ENCODE measurements at regions not wholly inside any gene's neighbourhood (a gene's known extent, or its start where the extent isn't known, plus 50 kb on each side); places are given as distances from the start of the nearest gene placed in this dataset.

DNA sequence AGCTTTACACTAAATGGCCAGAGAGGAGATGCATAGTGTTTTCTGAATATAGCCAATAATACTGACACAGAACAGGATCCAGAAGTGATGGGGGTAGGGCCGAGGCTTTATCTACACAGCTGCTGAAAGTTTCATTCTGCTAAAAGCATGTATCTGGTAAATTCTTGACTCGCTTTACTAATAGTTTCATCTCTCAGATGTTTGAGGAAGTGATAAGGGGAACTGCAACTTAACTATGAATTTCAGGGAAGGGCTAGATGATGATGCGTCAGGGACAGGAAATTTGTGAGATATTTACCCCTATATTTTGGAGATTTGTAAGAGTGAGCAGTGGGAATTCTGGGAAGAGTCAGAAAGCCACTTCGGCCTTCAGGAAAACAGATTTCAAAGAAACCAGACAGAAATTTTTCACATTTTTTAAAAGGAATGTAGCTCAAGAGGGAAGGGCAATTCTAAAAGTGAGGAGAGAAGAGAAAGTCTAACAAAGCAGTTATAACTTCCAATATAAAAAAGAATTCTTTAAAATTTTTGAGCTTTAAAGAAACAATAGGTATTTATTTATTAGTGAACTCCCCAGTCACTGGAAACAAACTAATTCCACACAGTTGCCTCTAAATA is 243.1 kb downstream of the BCAT1 start:
- no peak overlapping the region for H3K27ac ChIP-seq
- TF ChIP-seq, protein P1, sequence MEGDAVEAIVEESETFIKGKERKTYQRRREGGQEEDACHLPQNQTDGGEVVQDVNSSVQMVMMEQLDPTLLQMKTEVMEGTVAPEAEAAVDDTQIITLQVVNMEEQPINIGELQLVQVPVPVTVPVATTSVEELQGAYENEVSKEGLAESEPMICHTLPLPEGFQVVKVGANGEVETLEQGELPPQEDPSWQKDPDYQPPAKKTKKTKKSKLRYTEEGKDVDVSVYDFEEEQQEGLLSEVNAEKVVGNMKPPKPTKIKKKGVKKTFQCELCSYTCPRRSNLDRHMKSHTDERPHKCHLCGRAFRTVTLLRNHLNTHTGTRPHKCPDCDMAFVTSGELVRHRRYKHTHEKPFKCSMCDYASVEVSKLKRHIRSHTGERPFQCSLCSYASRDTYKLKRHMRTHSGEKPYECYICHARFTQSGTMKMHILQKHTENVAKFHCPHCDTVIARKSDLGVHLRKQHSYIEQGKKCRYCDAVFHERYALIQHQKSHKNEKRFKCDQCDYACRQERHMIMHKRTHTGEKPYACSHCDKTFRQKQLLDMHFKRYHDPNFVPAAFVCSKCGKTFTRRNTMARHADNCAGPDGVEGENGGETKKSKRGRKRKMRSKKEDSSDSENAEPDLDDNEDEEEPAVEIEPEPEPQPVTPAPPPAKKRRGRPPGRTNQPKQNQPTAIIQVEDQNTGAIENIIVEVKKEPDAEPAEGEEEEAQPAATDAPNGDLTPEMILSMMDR (IDR thresholded peaks at IDR 0.05), result no peak

DNA sequence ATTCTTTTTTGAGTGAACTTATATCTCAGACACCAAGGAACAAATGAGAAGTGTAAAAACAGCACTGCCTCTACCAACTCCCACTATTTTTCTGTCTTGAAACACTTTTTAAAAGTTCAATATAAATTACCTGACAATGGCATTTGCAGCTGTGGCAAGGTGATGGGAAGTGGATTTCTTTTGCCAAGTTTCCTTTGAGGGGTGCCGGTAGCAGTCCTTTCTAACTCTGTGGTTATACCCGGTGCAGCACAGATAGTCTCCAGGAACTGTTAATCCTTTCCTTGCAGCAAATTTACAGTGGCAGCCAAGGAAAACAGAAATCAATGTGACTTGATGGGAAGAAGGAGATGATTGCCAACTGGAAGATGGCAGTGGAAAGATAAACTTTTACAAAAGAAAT is 243.7 kb downstream of the BCAT1 start:
- Histone ChIP-seq H3K4me1 (ENCODE audit: control insufficient read depth in 1 of 2, insufficient read depth in 1 of 2, low read depth in 1 of 2, low read length in 1 of 2) (no peaks in the 10 kb centered on the region), H3K9me3 (no peaks in the 10 kb centered on the region), H3K27me3 (no peaks in the 10 kb centered on the region), H3K27ac (no peak overlapping the region), H3K4me3 (ENCODE audit: low read depth in 1 of 2, low read length in 1 of 2) (no peak overlapping the region), H3K36me3 (no peaks in the 10 kb centered on the region)
- TF ChIP-seq, protein P1 (IDR thresholded peaks at IDR 0.05), result no peak

More for the DNA sequence above, 243.1 kb downstream of the BCAT1 start:
- Histone ChIP-seq H3K36me3 (no peaks in the 10 kb centered on the region), H3K4me3 (ENCODE audit: low read depth in 1 of 2, low read length in 1 of 2) (no peak overlapping the region), H3K4me1 (ENCODE audit: control insufficient read depth in 1 of 2, insufficient read depth in 1 of 2, low read depth in 1 of 2, low read length in 1 of 2) (no peaks in the 10 kb centered on the region), H3K27me3 (no peaks in the 10 kb centered on the region), H3K9me3 (no peaks in the 10 kb centered on the region)

DNA sequence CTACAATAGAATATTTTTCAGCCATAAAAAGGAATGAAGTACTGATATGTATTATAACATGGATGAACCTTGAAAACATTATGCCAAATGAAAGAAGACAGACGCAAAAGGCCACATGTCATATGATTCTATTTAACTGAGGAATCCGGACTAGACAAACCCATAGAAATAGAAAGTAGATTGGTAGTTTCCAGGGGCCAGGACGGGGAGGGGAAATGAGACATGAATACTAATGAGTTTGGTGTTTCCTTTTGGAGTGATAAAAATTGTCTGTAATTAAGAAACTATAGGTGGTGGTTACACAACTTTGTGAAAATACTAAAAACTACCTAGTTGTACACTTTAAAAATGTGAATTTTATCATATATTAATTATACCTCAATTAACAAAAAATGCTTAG is 247.6 kb downstream of the BCAT1 start:
- Histone ChIP-seq H3K4me1 (ENCODE audit: control insufficient read depth in 1 of 2, insufficient read depth in 1 of 2, low read depth in 1 of 2, low read length in 1 of 2) (no peaks in the 10 kb centered on the region), H3K27ac (no peak overlapping the region), H3K27me3 (no peaks in the 10 kb centered on the region), H3K36me3 (no peaks in the 10 kb centered on the region), H3K9me3 (no peaks in the 10 kb centered on the region), H3K4me3 (ENCODE audit: low read depth in 1 of 2, low read length in 1 of 2) (no peak overlapping the region)
- TF ChIP-seq, protein P1 (IDR thresholded peaks at IDR 0.05), result no peak

DNA sequence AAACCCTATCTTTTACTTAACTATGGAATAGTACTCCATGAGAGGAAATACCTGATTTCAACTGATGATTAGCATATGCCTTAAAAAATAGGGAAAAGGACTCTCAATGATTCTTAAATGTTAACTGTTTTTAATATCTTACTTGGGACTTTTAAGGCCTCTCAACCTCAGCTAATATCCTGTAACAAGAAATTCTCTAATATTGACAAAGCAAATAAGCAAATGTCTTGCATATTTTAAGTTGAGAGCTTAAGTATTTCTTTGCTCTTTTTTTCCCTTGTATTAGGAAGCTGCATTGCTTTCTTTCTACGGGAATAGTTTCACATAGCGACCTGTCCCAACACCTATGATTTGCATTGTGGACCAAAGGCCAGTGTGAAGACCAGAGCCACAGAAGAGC is 249.9 kb downstream of the BCAT1 start:
- Histone ChIP-seq H3K4me1 (ENCODE audit: control insufficient read depth in 1 of 2, insufficient read depth in 1 of 2, low read depth in 1 of 2, low read length in 1 of 2) (no peaks in the 10 kb centered on the region), H3K27me3 (no peaks in the 10 kb centered on the region), H3K9me3 (no peaks in the 10 kb centered on the region), H3K4me3 (ENCODE audit: low read depth in 1 of 2, low read length in 1 of 2) (no peak overlapping the region), H3K27ac (no peak overlapping the region), H3K36me3 (no peaks in the 10 kb centered on the region)
- TF ChIP-seq, protein P1 (IDR thresholded peaks at IDR 0.05), result no peak

DNA sequence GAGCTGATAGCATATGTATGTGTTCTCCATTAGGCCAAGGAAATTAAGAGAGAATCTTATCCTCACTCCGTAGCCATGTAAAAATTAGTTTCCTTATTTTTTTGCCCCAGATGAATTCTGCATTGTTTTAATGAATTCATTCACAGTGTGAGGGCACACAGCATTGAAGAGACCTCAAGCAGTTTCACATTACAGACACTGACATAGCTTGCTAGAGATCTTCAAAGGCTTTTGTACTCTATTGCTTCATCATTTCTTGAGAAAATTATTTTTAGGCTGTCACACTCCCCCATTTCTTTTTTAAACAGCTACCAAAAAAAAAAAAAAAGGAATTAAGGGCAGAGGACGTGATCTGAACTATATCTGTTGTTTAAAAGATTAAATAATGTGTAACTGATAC is 251.1 kb downstream of the BCAT1 start:
- Histone ChIP-seq H3K36me3 (no peaks in the 10 kb centered on the region), H3K27me3 (no peaks in the 10 kb centered on the region), H3K27ac (no peak overlapping the region), H3K4me1 (ENCODE audit: control insufficient read depth in 1 of 2, insufficient read depth in 1 of 2, low read depth in 1 of 2, low read length in 1 of 2) (no peaks in the 10 kb centered on the region), H3K4me3 (ENCODE audit: low read depth in 1 of 2, low read length in 1 of 2) (no peak overlapping the region), H3K9me3 (no peaks in the 10 kb centered on the region)
- TF ChIP-seq, protein P1 (IDR thresholded peaks at IDR 0.05), result no peak
